ENCODE measurements at regions not wholly inside any gene's neighbourhood (a gene's known extent, or its start where the extent isn't known, plus 50 kb on each side); places are given as distances from the start of the nearest gene placed in this dataset.

- Mint-ChIP-seq H3K4me1 (ENCODE audit: low read depth) (no peaks in the 10 kb centered on the region), H3K4me3 (no peak overlapping the region), H3K36me3 (ENCODE audit: low read depth) (no peaks in the 10 kb centered on the region), H3K9me3 (peaks cover 10% of the 10 kb centered on the region), H3K27ac (no peak overlapping the region), H3K27me3 (no peaks in the 10 kb centered on the region)
- Histone ChIP-seq H3K27ac (ENCODE audit: low read depth in 1 of 2, low read length in 2 of 2) (no peak overlapping the region), H3K4me1 (ENCODE audit: insufficient read depth, low read length) (no peaks in the 10 kb centered on the region), H3K27me3 (ENCODE audit: control insufficient read depth in 1 of 2, insufficient read depth in 2 of 2, low read length in 2 of 2) (no peaks in the 10 kb centered on the region), H3K36me3 (ENCODE audit: insufficient read depth, low read length) (no peaks in the 10 kb centered on the region), H3K4me3 (ENCODE audit: low read length) (no peak overlapping the region), H3K9me3 (ENCODE audit: control insufficient read depth in 1 of 2, insufficient read depth in 1 of 2, low read length in 2 of 2) (peaks cover 6 to 17% of the 10 kb centered on the region in 2 experiments)
- TF ChIP-seq CTCF (IDR thresholded peaks at IDR 0.05): no peak
- ATAC-seq (ENCODE audit: poor library complexity): no peak
- DNase-seq: no peak
- POLR2A ChIA-PET: no interaction called here
- CTCF ChIA-PET: no interaction called here
- intact Hi-C loops (cut with DNase I, micrococcal nuclease): no loop called here
These were observed 532.2 kb downstream of the CHSY3 start for GRCh38 chr5:130436430-130436829.

GRCh38 chr5:130427222-130427955 lies 523.1 kb downstream of the CHSY3 start:
- H3K4me1 Mint-ChIP-seq (ENCODE audit: low read depth): no peaks in the 10 kb centered on the region
- H3K27ac ChIP-seq (ENCODE audit: low read depth in 1 of 2, low read length in 2 of 2): no peak overlapping the region
- intact Hi-C loops (cut with DNase I, micrococcal nuclease): no loop called here
- peaks cover 4% of the 10 kb centered on the region for H3K27me3 Mint-ChIP-seq
- no peaks in the 10 kb centered on the region for H3K27me3 ChIP-seq (ENCODE audit: control insufficient read depth in 1 of 2, insufficient read depth in 2 of 2, low read length in 2 of 2)
- no peak overlapping the region for H3K27ac Mint-ChIP-seq
- no peaks in the 10 kb centered on the region for H3K9me3 ChIP-seq (ENCODE audit: control insufficient read depth in 1 of 2, insufficient read depth in 1 of 2, low read length in 2 of 2)
- no peak for DNase-seq
- CTCF ChIA-PET: no interaction called here
- H3K36me3 Mint-ChIP-seq (ENCODE audit: low read depth): no peaks in the 10 kb centered on the region
- H3K9me3 Mint-ChIP-seq: no peaks in the 10 kb centered on the region
- POLR2A ChIA-PET: no interaction called here
- TF ChIP-seq CTCF (IDR thresholded peaks at IDR 0.05): no peak
- no peak overlapping the region for H3K4me3 Mint-ChIP-seq
- no peaks in the 10 kb centered on the region for H3K4me1 ChIP-seq (ENCODE audit: insufficient read depth, low read length)
- no peak for ATAC-seq (ENCODE audit: poor library complexity)
- no peaks in the 10 kb centered on the region for H3K36me3 ChIP-seq (ENCODE audit: insufficient read depth, low read length)
- no peak overlapping the region for H3K4me3 ChIP-seq (ENCODE audit: low read length)

- Histone ChIP-seq H3K4me3 (ENCODE audit: low read length) (no peak overlapping the region), H3K27ac (ENCODE audit: low read depth in 1 of 2, low read length in 2 of 2) (no peak overlapping the region), H3K4me1 (ENCODE audit: insufficient read depth, low read length) (no peaks in the 10 kb centered on the region), H3K36me3 (ENCODE audit: insufficient read depth, low read length) (no peaks in the 10 kb centered on the region), H3K27me3 (ENCODE audit: control insufficient read depth in 1 of 2, insufficient read depth in 2 of 2, low read length in 2 of 2) (no peaks in the 10 kb centered on the region), H3K9me3 (ENCODE audit: control insufficient read depth in 1 of 2, insufficient read depth in 1 of 2, low read length in 2 of 2) (no peaks in the 10 kb centered on the region)
- intact Hi-C loops (cut with DNase I, micrococcal nuclease): no loop called here
- Mint-ChIP-seq H3K27me3 (peaks cover 4% of the 10 kb centered on the region), H3K9me3 (no peaks in the 10 kb centered on the region), H3K4me1 (ENCODE audit: low read depth) (no peaks in the 10 kb centered on the region), H3K36me3 (ENCODE audit: low read depth) (no peaks in the 10 kb centered on the region), H3K4me3 (no peak overlapping the region), H3K27ac (no peak overlapping the region)
- no peak for TF ChIP-seq CTCF (IDR thresholded peaks at IDR 0.05)
- ATAC-seq (ENCODE audit: poor library complexity): no peak
- POLR2A ChIA-PET: no interaction called here
- DNase-seq: no peak
- CTCF ChIA-PET: no interaction called here
These were observed 521.2 kb downstream of the CHSY3 start for GRCh38 chr5:130425424-130425823.
